ENCODE measurements at regions not wholly inside any gene's neighbourhood (a gene's known extent, or its start where the extent isn't known, plus 50 kb on each side); places are given as distances from the start of the nearest gene placed in this dataset.
"Not testable (repeated sequence)": the region's sequence is repeated elsewhere in the genome, so short reads cannot be mapped to it uniquely, and the experiment has no call there.

DNA sequence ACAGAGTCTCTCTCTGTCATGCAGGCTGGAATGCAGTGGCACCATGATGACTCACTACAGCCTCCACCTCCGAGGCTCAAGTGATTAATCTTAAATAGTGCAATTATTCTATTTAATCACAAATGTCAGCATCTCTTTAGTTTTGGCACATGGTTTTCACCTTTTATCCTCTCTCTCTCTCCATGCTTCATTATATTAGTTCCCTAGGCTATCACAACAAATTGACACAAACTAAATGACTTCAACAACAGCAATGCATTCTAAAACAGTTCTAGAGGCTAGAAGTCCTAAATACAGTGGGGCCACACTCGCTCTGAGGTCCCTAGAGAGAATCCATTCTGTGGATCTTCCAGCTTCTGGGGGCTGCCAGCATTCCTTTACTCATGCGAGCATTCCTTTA lies 178.2 kb upstream of the ZNG1F start:
- DNase-seq: not testable (repeated sequence)

DNA sequence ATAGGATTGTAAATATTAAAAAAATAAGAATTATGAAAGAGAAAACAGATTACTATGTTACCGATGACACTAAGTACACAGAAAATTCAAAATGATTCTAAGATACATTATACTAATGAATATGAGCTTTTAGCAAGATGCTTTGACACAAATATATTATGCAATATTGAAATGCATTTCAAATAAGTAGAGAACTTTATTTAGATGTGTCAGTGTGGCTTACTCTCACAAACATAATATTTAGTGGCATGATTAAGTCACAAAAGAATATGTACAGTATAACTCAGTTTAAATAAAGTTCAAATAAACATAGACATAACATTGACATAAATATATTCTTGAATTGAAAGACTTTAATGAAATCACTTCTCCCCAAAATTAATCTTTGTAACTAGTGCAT lies 172.7 kb upstream of the ZNG1F start:
- not testable (repeated sequence) for DNase-seq

DNA sequence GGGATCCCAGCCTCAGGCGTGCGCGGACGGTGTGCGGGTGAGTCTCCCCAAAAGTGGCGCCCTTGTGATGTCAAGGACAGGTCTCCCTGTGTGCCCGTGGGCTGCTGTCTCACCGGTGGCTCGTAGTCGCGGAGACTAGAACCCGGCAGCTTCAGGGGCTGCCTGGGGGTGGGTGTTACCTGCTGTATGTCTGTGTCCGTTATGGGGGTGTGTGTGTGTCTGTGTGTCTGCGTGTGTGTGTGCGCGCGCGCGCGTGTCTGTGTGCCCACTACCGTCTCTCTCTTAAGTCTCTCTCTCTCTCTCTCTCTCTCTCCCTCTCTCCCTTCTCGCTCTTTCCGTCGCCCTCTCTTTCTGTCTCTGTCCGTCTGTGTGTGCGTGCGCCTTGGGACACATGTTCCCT lies 170.0 kb upstream of the ZNG1F start:
- peak; percentile 2 to 4 for DNase-seq

DNA sequence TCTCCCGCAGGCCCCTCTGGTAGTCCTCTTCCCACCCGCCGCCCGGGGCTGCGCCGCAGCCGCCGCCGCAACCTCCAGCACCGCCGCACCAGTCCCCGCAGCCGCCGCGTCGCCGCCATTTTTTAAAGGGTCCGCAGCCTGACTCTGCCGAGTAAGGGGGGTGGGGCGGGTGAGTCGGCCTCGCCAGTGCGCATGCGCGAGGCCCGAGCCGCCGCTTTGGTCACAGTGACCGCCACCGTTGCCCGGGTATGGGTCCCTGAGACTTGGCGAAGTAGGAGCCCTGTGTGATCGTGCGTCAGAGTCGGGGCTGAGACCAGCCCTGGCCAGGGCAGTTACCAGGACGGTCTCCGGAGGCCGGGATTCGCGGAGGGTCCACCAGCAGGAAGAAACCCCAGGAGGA lies 169.6 kb upstream of the ZNG1F start:
- peak; percentile 73 for DNase-seq

DNA sequence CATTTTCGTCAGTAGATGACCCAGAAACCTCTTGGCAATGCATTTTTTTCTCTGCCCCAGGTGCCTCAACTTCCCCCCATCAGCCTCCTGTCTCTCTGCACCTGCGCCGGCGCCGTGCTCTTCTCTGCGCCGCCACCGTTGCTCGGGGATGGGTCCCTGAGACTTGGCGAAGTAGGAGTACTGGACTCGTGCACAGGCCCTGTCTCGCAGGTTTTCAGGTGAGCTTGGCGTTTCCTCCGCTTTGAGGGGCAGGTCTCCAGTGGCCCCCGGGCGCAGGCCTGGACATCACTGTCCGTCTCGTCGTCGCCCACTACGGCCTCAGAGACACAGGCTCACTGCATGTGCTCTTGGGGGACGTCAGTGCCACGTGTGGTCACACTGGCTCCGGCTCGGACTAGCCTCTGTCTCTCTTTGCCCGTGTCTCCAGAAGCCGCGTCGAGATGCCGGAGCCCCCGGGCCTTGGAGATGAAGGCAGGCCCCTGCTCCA lies 168.8 kb upstream of the ZNG1F start:
- not testable (repeated sequence) for DNase-seq

DNA sequence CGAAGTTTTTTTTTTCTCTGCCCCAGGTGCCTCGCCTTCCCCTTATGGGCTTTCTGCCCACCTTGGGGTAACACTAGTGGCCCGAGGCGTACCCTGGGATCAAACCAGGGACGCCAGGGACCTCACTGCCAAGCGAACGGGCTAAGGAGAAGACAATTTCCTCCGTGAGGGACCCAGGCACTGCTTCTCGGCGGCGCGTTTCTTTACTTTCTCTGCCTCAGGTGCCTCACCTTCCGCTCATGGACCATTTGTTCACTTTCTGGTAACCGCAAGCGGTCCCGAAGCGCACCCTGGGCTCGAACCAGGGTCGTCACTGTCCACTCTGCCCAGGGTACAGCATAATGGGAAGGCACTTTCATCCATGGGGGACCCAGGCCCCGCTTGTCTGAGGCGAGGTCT lies 168.2 kb upstream of the ZNG1F start:
- DNase-seq: not testable (repeated sequence)

DNA sequence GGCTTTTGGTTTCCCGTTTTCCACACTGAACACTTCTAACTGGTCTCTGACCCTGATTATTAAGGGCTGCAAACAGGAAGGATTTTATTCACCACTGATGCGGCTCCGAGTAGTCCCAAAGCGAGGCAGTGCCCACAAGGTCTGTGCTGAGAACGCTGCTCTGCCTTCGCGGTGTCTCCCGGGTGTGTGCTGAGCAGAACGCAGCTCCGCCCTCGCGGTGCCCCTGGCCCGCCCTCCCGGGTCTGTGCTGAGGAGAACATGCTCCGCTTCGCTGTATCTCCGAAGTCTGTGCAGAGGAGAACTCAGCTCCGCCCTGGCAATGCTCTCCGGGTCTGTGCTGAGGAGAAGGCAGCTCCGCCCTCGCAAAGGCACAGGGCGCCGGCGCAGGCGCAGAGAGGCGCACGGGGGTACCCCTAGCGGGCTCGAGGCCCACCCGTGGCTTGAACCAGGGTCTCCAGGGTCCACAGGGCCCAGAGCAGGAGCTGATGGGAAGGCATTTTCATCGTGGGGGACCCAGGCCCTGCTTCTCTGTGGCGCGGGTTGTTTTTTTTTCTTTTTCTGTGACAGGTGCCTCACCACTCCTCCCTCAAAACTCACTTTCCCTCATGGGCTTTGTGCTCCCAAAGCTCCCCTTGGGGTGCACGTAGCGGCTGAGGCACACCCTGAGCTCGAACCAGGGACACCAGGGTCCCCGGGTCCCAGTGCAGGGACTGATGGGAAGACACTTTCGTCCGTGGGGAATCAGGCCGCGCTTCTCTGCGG lies 167.7 kb upstream of the ZNG1F start:
- peak; percentile 52 to 66 for DNase-seq

DNA sequence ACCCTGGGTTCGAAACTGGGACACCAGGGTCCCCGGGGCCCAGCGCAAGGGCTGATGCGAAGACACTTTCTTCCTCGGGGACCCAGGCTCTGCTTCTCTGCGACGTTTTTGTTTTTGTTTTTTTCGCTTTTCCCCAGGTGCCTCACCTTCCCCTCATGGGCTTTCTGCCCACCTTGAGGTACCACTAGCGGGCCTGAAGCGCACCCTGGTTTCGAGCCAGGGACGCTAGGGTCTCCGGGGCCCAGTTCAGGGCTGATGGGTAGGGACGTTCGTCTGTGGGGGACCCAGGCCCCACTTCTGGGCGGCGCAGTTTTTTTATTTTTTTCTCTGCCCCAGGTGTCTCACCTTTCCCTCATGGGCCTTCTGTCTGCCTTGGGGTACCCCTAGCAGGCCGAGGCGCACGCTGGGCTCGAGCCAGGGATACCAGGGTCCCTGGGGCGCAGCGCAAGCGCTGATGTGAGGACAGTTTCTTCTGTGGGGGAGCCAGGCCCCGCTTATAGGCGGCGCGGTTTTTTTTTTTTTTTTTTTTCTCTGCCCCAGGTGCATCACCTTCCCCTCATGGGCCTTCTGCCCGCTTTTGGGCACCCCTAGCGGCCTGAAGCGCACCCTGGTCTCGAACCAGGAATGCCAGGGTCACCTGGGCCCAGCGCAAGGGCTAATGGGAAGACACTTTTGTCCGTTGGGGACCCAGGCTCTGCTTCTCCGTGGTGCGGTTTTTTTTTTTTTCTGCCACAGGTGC lies 166.8 kb upstream of the ZNG1F start:
- DNase-seq: not testable (repeated sequence)

DNA sequence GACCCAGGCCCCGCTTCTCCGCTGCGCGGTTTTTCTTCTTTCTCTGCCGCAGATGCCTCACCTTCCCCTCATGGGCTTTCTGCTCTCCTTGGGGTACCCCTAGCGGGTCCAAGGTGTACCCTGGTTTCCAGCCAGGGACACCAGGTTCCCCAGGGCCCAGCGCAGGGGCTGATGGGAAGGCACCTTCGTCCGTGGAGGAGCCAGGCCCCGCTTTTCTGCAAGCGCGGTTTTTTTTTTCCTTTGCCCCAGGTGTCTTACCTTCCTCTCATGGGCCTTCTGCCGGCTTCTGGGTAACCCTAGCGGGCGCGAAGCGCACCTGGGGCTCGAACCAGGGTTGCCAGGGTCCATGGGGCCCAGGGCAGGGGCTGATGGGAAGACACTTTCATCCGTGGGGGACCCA lies 165.9 kb upstream of the ZNG1F start:
- not testable (repeated sequence) for DNase-seq

DNA sequence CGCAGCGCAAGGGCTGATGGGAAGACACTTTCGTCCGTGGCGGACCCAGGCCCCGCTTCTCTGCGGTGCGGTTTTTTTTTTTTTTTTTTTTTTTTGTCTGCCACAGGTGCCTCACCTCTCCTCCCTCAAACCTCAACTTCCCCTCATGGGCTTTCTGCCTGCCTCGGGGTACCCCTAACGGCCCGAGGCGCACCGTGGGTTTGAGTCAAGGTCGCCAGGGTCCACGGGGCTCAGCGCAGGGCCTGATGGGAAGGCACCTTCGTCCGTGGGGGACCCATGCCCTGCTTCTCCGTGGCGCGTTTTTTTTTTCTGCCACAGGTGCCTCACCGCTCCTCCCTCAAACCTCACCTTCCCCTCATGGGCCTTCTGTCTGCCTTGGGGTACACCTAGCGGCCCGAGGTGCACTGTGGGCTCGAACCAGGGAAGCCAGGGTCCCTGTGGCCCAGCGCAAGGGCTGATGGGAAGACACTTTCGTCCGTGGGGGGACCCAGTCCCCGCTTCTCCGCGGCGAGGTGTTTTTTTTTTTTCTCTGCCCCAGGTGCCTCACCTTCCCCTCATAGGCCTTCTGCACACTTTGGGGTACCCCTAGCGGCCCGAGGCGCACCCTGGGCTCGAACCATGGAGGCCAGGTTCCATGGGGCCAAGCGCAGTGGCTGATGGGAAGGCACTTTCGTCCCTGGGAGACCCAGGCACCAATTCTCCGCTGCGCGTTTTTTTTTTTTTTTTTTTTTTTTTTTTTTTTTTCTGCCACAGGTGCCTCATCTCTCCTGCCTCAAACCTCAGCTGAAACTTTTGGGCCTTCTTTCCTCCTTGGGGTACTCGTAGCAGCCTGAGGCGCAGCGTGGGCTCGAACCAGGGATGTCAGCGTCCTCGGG lies 165.2 kb upstream of the ZNG1F start:
- not testable (repeated sequence) for DNase-seq

DNA sequence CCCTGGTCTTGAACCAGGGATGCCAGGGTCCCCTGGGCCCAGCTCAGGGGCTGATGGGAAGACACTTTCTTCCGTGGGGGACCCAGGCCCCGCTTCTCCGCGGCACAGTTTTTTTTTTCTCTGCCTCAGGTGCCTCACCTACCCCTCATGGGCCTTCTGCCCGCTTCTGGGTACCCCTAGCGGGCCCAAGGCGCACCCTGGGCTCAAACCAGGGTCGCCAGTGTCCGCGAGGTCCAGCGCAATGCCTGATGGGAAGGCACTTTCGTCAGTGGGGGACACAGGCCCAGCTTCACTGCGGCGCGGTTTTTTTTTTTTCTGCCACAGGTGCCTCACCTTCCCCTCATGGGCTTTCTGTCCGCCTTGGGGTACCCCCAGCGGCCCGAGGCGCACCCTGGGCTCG lies 163.9 kb upstream of the ZNG1F start:
- DNase-seq: not testable (repeated sequence)

DNA sequence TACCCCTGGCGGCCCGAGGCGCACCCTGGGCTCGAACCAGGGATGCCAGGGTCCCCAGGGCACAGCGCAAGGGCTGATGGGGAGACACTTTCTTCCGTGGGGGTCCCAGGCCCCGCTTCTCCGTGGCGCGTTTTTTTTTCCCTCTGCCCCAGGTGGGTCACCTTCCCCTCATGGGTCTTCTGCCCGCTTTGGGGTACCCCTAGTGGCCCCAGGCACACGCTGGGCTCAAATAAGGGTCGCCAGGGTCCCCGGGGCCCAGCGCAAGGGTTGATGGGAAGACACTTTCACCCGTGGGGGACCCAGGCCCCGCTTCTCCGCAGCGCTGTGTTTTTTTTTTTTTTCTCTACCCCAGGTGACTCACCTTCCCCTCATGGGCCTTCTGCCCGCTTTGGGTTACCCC lies 163.3 kb upstream of the ZNG1F start:
- not testable (repeated sequence) for DNase-seq

DNA sequence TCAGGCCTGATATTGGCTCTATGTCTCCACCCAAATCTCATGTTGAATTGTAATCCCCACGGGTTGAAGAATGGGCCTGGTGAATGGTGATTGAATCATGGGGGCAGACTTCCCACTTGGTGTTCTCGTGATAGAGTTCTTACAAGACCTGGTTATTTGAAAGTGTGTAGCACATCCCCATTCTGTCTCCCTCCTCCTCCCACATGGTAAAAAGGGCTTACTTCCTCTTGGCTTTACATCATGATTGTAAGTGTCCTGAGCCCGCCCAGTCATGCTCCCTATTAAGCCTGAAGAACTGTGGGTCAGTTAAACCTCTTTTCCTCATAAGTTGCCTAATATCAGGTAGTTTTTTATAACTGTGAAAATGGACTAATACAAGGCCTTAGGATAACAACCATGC lies 158.8 kb upstream of the ZNG1F start:
- DNase-seq: peak; percentile 88 to 90

DNA sequence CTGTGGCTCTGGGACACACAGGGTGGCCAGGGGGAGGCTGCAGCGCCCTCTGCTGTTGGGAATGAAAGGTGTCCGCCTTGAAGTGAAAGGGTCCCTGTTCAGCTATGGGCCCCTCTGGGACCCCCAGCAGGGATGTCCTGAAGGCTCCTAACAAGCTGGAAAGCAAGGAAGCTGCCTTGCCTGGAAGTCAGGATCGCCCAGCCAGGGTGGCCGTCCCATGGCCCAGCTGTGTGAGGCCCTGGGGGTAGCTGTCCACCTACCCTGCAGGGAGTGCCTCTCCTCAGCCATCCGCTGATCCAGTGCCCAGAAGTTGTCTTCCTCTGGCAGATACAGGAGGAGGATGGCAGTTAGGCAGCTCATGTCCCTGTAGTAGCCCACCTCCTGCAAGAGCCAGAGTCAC lies 143.4 kb upstream of the ZNG1F start:
- DNase-seq: not testable (repeated sequence)

DNA sequence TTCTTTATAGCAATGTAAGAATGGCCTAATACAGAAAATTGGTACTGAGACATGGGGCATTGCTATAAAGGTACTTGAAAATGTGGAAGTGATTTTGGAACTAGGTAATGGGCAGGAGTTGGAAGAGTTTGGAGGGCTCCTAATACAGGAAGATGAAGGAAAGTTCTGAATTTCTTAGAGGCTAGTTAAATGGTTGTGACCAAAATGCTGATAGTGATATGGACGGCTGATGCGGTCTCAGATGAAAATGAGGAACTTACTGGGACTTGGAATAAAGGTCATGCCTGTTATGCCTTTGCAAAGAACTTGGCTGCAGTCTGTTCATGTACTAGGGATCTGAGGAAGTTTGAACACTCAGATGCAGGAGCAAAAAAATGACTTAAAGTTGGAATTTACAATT lies 132.2 kb upstream of the ZNG1F start:
- peak in 1 of 2 donors; percentile 0 for DNase-seq

DNA sequence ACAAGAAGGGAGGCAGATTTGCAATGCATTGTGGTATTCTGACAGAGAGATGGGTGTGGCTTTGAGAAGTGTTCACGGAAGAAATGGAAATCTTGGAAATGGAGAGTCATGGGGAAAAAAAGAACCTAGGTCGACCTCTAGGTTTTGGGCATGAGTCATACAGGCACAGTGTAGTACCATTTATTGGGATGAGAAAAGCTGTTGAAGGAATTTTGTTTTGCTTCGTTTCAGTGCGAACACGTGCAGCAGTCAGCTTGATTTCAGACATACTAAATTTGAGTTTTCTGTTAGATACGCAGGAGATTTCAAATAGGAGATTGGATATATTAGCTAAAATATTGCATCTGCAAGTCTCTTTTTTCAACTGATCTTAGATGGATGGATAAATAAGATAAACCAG lies 119.8 kb upstream of the ZNG1F start:
- DNase-seq: not testable (repeated sequence)

DNA sequence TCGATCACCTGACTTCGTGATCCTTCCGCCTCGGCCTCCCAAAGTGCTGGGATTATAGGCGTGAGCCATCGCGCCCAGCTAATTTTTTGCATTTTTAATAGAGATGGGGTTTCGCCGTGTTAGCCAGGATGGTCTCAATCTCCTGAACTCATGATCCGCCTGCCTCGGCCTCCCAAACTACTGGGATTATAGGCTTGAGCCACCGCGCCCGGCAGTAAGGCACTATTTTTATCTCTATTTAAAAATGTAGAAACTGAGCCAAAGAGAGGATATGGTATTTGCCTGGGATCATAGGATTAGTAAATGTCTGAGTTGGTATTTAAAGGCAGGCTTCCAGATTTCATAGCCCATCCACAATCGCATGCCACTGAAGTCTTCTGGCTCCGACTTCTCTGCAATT lies 96.6 kb upstream of the ZNG1F start:
- DNase-seq: not testable (repeated sequence)

DNA sequence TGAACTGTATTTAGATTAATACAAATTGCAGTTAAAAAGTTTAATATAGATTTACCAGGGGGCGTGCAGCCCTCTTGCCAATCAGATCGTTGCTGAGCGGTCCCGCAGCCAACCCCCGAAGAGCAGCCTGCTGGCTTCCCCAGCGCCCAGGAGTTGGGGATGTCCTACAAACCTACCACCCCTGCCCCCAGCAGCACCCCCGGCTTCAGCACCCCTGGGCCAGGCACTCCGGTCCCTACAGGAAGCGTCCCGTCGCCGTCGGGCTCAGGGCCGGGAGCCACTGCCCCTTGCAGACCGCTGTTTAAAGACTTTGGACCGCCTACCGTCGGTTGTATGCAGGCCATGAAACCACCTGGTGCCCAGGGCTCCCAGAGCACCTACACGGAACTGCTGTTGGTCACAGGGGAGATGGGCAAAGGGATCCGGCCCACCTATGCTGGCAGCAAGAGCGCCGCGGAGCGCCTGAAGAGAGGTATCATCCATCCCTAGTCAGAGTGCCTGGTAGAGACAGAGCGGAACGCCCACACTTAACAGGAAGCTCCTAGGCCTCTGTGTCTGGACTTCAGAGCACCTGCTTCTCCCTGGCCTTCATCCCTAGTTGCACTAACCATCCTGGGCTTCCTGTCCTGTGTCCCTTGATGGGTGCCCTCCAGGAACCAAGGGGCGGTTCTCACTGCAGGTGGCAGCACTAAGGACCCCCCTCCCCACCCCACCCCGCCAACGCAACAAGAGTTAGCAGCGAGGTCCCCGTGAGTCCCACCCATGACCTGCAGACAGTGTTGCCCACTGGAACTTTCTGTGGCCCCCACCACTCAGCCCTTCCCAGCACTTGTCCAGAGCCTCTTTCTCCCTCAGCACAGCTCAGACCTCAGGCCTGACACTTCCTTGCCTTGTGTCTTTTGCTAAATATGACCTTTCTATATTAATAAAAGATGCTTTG lies 91.5 kb upstream of the ZNG1F start:
- not testable (repeated sequence) for DNase-seq

DNA sequence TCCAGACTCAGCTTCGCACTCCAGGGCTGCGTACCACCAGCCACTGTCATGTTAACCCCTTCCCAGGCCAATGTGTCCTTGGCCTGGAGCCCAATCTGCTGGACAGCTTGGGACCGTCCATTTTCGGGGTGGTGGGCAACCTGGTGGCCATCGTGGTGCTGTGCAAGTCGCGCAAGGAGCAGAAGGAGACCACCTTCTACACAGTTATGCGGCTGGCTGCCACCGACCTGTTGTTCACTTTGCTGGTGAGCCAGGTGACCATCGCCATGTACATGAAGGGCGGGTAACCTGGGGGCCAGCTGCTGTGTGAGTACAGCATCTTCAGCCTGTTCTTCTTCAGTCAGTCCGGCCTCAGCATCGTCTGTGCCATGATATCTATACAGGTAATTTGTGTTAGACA lies 90.3 kb upstream of the ZNG1F start:
- not testable (repeated sequence) for DNase-seq

DNA sequence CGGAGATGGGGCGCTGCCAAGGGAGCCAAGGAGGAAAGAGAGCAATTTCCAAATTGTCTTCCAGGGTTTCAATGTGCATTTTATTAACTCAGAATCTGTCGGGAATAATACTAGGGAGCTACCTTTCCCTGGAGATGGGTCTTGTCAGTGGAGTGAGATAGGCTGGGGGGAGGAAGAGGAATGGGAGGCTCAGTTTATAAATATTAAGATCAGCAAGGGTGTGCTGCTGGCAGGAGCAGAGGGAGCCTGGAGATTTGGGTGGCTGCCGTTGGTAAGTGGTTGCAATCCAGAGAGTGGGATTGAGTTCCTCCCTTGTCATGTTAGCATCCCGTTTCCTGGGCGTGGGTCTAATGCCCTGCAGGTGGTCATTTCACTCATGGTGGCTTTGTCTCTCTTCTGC lies 89.9 kb upstream of the ZNG1F start:
- not testable (repeated sequence) for DNase-seq

DNA sequence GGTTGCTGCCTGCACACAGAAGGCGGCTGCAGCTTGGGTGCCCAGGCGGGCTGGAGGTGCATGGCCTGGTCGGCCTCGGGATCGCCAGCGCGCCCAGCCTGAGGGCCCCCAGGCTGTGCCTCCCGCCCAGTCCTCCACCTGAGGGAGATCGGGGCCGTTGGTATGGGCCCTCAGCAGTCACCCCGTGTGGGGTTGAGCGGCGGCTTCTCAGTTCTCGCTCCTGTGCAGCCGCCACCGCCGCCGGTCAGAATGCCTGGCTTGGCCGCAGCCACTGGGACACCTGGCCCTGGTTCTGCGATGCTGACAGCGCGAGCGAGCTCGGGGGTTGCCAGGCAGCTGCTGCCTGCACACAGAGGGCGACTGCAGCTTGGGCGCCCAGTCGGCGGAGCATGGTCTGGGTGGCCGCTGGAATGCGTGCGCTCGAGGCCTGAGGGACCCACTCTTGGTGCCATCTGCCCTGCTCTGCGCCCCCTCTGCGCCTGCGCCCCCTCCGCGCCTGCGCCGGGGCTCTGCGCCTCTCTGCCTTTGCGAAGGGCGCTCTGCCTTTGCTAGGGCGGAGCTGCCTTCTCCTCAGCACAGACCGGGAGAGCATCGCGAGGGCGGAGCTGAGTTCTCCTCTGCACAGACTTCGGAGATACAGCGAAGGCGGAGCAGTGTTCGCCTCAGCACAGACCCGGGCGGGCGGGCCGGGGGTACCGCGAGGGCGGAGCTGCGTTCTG lies 84.6 kb upstream of the ZNG1F start:
- peak; percentile 67 to 70 for DNase-seq
